ENCODE measurements at regions not wholly inside any gene's neighbourhood (a gene's known extent, or its start where the extent isn't known, plus 50 kb on each side); places are given as distances from the start of the nearest gene placed in this dataset.

DNA sequence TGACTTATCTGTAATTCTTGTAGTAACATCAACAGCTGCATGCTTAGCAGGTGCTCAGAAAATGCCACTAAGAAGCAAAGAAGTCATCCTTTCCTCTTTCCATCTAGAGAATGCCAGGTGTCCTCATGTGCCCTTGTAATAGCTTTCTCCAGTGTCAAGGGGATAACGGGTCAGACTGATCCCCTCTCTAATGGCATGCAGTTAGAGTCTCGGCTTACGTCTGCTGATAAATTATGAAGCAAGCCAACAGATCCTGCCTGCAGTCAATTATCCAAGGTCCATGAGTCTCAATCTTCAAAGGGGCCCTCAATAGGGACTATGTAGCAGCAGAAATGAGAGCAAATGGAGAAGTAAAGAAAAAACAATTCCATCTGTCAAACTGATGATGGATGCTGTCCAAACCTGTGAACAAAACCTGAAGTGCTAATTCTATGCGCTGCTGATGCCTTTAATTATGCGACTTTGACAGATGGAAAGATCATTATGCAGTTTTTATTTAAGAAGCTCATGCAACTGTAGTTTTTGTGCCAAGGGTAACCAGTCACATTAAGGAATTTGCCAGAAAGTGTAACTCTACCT, 162.8 kb upstream of the PEX5L start:
- no peaks in the 10 kb centered on the region for H3K36me3 ChIP-seq
- intact Hi-C loops (cut with DNase I; ENCODE audit: low total_unique reads) = no loop called here
- H3K27ac ChIP-seq = no peak overlapping the region
- no peaks in the 10 kb centered on the region for H3K4me1 ChIP-seq
- H3K27me3 ChIP-seq (replicated peaks in 1 of 7) = no peaks in the 10 kb centered on the region
- no peak overlapping the region for H3K4me3 ChIP-seq
- TF ChIP-seq POLR2AphosphoS5 (IDR thresholded peaks at IDR 0.05) (no peak), POLR2A (IDR thresholded peaks at IDR 0.05) (no peak)
- peaks cover 0 to 6% (median 0%) of the 10 kb centered on the region in 8 donors for H3K9me3 ChIP-seq
- DNase-seq = no peak
- 54 to 75% (median 71%) methylated on average over 5 of the region's 5 CpGs for WGBS, 5 donors

DNA sequence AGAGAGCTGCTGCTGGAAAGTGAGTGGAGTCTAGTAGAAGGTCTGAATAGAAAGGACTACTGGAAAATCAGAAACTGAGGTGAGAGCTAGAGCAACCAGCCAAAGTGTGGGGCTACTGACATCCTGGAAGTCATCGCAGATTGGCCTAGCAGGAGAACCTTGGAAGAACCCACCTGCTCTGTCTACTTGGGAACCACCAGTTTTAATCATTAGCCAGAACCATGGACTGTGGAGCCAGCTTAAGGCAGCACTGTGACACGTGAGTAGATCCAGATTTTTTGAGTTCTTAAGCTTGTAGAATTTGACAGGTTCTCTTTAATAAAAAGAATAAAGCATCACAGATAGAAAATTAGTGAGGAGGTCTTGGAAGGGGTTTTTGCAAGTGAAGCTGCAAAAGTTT, 179.1 kb upstream of the PEX5L start:
- Histone ChIP-seq H3K4me3 (no peak overlapping the region), H3K9me3 (peaks cover 0 to 37% (median 7%) of the 10 kb centered on the region in 8 donors), H3K27me3 (replicated peaks in 1 of 7) (no peaks in the 10 kb centered on the region), H3K4me1 (no peaks in the 10 kb centered on the region), H3K27ac (no peak overlapping the region), H3K36me3 (no peaks in the 10 kb centered on the region)
- 66 to 80% (median 73%) methylated on average over 2 of the region's 2 CpGs for WGBS, 5 donors
- intact Hi-C loops (cut with DNase I; ENCODE audit: low total_unique reads) = no loop called here
- no peak for DNase-seq
- TF ChIP-seq, protein P1, sequence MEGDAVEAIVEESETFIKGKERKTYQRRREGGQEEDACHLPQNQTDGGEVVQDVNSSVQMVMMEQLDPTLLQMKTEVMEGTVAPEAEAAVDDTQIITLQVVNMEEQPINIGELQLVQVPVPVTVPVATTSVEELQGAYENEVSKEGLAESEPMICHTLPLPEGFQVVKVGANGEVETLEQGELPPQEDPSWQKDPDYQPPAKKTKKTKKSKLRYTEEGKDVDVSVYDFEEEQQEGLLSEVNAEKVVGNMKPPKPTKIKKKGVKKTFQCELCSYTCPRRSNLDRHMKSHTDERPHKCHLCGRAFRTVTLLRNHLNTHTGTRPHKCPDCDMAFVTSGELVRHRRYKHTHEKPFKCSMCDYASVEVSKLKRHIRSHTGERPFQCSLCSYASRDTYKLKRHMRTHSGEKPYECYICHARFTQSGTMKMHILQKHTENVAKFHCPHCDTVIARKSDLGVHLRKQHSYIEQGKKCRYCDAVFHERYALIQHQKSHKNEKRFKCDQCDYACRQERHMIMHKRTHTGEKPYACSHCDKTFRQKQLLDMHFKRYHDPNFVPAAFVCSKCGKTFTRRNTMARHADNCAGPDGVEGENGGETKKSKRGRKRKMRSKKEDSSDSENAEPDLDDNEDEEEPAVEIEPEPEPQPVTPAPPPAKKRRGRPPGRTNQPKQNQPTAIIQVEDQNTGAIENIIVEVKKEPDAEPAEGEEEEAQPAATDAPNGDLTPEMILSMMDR (IDR thresholded peaks at IDR 0.05 in 8 of 11, conservative IDR thresholded peaks at IDR 0.05 in 3 of 11) = no peak
- TF ChIP-seq POLR2A (IDR thresholded peaks at IDR 0.05) = no peak
- no peak for TF ChIP-seq POLR2AphosphoS5 (IDR thresholded peaks at IDR 0.05)

DNA sequence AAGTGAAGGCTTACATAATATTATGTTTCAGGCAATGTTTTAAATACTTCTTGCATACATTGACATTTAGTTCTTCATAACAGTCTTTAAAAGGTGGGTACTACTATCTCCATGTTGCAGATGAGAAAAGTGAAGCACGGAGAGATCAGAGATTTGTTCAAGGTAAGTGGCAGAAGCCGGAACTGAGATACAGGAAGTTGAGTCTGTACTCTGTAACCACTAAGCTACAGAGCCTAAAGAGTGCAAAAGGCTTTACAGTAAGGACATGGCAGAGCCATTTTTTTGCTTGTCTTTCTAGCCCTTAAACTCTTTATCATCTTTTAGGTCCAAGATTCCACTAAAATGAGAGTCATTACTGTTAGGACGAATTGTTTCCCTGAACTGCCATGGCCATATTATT, 186.5 kb upstream of the PEX5L start:
- no peak for DNase-seq
- no peak overlapping the region for H3K27ac ChIP-seq
- H3K9me3 ChIP-seq = peaks cover 0 to 42% (median 21%) of the 10 kb centered on the region in 8 donors
- no peaks in the 10 kb centered on the region for H3K4me1 ChIP-seq
- H3K36me3 ChIP-seq = no peaks in the 10 kb centered on the region
- H3K27me3 ChIP-seq (replicated peaks in 1 of 7) = no peaks in the 10 kb centered on the region
- intact Hi-C loops (cut with DNase I; ENCODE audit: low total_unique reads) = no loop called here
- no peak overlapping the region for H3K4me3 ChIP-seq
- TF ChIP-seq, protein P1 (IDR thresholded peaks at IDR 0.05 in 8 of 11, conservative IDR thresholded peaks at IDR 0.05 in 3 of 11) = no peak
- TF ChIP-seq POLR2A (IDR thresholded peaks at IDR 0.05) (no peak), POLR2AphosphoS5 (IDR thresholded peaks at IDR 0.05) (no peak)
- 64 to 75% (median 67%) methylated on average over 3 of the region's 3 CpGs for WGBS, 5 donors

DNA sequence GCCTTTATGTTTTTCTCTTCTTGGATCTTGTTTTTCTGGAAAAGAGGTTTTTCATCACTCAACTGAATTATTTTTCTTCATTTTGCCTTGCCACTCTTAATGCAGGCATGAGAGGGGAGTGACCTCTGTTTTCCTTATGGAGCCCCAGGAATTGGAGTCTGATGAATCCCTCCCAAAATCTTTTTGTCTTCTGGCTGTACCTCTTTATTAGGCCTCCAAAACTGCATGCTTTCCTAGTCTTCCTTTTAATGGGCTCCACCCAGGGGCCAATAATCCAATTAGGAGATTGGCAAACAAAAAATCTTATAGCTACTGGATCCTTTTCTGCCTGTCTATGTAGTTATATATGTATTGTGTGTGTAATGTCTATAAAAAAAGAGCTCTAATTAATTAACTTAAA, 192.4 kb upstream of the PEX5L start:
- Histone ChIP-seq H3K9me3 (peaks cover 3 to 75% (median 67%) of the 10 kb centered on the region in 8 donors), H3K4me3 (no peak overlapping the region), H3K27me3 (replicated peaks in 1 of 7) (no peaks in the 10 kb centered on the region), H3K4me1 (no peaks in the 10 kb centered on the region), H3K27ac (no peak overlapping the region), H3K36me3 (no peaks in the 10 kb centered on the region)
- no peak for TF ChIP-seq POLR2A (IDR thresholded peaks at IDR 0.05)
- no peak for TF ChIP-seq POLR2AphosphoS5 (IDR thresholded peaks at IDR 0.05)
- TF ChIP-seq, protein P1 (IDR thresholded peaks at IDR 0.05 in 8 of 11, conservative IDR thresholded peaks at IDR 0.05 in 3 of 11) = no peak
- DNase-seq = no peak
- intact Hi-C loops (cut with DNase I; ENCODE audit: low total_unique reads) = no loop called here

DNA sequence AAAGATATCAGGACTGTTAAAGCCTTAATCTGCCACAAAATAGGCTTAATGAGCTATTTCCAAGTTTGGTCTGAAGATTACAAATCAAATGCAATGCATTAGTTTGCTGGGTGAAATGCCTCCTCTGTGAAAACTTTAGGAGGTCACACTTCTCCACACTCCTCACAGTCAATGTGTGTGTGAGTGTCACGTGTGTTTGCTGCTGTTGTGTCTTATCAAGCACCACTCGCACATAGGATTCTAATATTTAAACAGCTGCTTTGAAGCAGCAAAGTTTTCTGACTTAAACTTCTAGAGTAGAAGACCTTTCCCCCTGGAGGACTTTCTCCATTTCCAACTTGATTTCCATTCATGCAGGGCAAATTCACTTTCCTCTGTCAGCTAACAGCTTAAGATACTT, 203.2 kb upstream of the PEX5L start:
- Histone ChIP-seq H3K4me3 (no peak overlapping the region), H3K36me3 (no peaks in the 10 kb centered on the region), H3K27me3 (replicated peaks in 1 of 7) (no peaks in the 10 kb centered on the region), H3K9me3 (peaks cover 0 to 14% (median 4%) of the 10 kb centered on the region in 8 donors), H3K27ac (no peak overlapping the region), H3K4me1 (no peaks in the 10 kb centered on the region)
- TF ChIP-seq POLR2AphosphoS5 (IDR thresholded peaks at IDR 0.05) (no peak), POLR2A (IDR thresholded peaks at IDR 0.05) (no peak)
- DNase-seq = no peak
- intact Hi-C loops (cut with DNase I; ENCODE audit: low total_unique reads) = no loop called here
- WGBS, 5 donors = 74 to 89% (median 80%) methylated on average over 2 of the region's 2 CpGs
